ENCODE measurements at regions not wholly inside any gene's neighbourhood (a gene's known extent, or its start where the extent isn't known, plus 50 kb on each side); places are given as distances from the start of the nearest gene placed in this dataset.

DNA sequence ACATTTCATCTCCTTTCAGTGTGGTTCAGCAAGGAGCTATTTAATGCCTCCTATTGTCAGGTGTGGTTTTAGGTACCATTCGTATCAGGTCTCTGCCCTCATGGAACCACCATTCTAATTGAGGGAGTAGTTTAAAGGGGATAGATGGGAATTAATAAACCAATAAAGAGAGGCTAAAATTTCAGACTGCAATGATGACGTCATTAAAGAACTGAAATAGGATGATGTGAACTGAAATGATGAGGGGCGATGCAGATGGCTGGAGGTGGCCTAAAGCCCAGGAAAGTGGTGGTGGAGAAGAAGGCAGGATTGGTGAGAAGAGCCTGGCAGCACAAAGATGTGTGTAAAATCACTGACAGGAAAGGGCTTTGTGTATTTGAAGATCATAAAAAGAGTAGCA is 148.9 kb upstream of the RBFOX1 start:
- in situ Hi-C loops (cut with MboI; ENCODE audit: low sequenced_read_pairs in 4 of 4) = no loop called here

DNA sequence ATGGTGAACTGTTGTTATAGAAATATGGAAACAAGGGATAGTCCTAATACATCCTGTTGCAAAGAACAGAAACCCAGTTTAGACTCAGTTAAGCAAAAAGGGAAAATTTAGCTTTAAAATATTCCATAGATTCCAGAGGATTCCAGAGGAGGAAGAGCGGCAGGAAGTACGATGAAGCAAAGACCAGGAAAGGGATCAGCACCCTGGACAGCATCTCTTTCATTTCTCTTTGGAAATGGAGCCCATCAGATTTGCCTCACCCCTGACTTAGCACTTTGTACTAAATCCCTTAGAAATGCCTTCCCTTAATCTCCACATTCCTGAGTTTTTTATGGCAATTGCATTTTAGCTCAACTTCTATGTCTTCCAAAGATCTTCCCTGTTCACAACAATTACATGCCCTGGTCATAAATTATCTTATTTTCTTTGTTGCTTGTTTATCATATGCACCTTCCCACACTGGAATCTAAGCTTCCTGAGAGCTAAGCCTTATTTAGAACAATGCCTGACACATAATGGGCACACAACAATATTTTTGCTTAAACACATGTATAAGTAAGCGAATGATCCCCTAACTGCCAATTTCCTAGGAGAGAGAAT is 150.0 kb upstream of the RBFOX1 start:
- Histone ChIP-seq H3K4me3 (no peak overlapping the region), H3K9me3 (no peaks in the 10 kb centered on the region), H3K27ac (no peak overlapping the region), H3K36me3 (no peaks in the 10 kb centered on the region), H3K4me1 (no peaks in the 10 kb centered on the region), H3K27me3 (no peaks in the 10 kb centered on the region)
- TF ChIP-seq POLR2A (IDR thresholded peaks at IDR 0.05) = no peak
- TF ChIP-seq, protein P1, sequence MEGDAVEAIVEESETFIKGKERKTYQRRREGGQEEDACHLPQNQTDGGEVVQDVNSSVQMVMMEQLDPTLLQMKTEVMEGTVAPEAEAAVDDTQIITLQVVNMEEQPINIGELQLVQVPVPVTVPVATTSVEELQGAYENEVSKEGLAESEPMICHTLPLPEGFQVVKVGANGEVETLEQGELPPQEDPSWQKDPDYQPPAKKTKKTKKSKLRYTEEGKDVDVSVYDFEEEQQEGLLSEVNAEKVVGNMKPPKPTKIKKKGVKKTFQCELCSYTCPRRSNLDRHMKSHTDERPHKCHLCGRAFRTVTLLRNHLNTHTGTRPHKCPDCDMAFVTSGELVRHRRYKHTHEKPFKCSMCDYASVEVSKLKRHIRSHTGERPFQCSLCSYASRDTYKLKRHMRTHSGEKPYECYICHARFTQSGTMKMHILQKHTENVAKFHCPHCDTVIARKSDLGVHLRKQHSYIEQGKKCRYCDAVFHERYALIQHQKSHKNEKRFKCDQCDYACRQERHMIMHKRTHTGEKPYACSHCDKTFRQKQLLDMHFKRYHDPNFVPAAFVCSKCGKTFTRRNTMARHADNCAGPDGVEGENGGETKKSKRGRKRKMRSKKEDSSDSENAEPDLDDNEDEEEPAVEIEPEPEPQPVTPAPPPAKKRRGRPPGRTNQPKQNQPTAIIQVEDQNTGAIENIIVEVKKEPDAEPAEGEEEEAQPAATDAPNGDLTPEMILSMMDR (IDR thresholded peaks at IDR 0.05 in 4 of 5, conservative IDR thresholded peaks at IDR 0.05 in 1 of 5) = no peak
- DNase-seq (no peak), ATAC-seq (no peak)
- in situ Hi-C loops (cut with MboI; ENCODE audit: low sequenced_read_pairs in 4 of 4) = no loop called here
- intact Hi-C loops (cut with DNase I; ENCODE audit: low total_unique reads) = no loop called here

More for the DNA sequence above, 148.9 kb upstream of the RBFOX1 start:
- DNase-seq = no peak
- Histone ChIP-seq H3K9me3 (no peaks in the 10 kb centered on the region), H3K4me3 (no peak overlapping the region), H3K27me3 (no peaks in the 10 kb centered on the region), H3K36me3 (no peaks in the 10 kb centered on the region), H3K27ac (no peak overlapping the region), H3K4me1 (no peaks in the 10 kb centered on the region)
- intact Hi-C loops (cut with DNase I; ENCODE audit: low total_unique reads) = no loop called here
- TF ChIP-seq, protein P1 (IDR thresholded peaks at IDR 0.05 in 4 of 5, conservative IDR thresholded peaks at IDR 0.05 in 1 of 5) = no peak
- TF ChIP-seq POLR2A (IDR thresholded peaks at IDR 0.05) = no peak
- no peak for ATAC-seq

DNA sequence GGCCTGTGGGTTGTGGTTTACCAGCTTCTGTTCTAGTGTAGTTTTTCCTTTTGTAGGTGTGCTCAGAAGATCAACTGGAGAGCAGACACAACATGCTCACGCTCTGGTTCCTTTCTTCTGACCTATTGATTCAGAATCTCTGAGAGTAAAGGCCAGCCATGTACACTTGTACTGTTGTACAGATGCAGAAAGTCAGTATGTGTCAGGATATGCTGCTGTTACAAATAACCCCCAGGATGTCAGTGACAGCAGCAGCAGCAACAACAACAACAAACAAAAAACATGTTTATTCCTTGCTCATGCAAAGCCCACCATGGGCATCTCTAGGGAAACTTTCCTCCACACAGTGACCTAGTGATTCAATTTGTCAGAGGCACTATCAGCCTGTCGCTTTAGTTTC is 154.8 kb upstream of the RBFOX1 start:
- ATAC-seq = no peak
- TF ChIP-seq POLR2A (IDR thresholded peaks at IDR 0.05) = no peak
- TF ChIP-seq, protein P1 (IDR thresholded peaks at IDR 0.05 in 4 of 5, conservative IDR thresholded peaks at IDR 0.05 in 1 of 5) = no peak
- H3K36me3 ChIP-seq = no peaks in the 10 kb centered on the region
- no peaks in the 10 kb centered on the region for H3K9me3 ChIP-seq
- no peak for DNase-seq
- no peak overlapping the region for H3K27ac ChIP-seq
- in situ Hi-C loops (cut with MboI; ENCODE audit: low sequenced_read_pairs in 4 of 4) (no loop called here), intact Hi-C loops (cut with DNase I; ENCODE audit: low total_unique reads) (no loop called here)
- no peaks in the 10 kb centered on the region for H3K4me1 ChIP-seq
- H3K27me3 ChIP-seq = no peaks in the 10 kb centered on the region
- no peak overlapping the region for H3K4me3 ChIP-seq

- TF ChIP-seq POLR2A (IDR thresholded peaks at IDR 0.05) = no peak
- TF ChIP-seq, protein P1 (IDR thresholded peaks at IDR 0.05 in 4 of 5, conservative IDR thresholded peaks at IDR 0.05 in 1 of 5) = no peak
- Histone ChIP-seq H3K4me3 (no peak overlapping the region), H3K36me3 (no peaks in the 10 kb centered on the region), H3K9me3 (no peaks in the 10 kb centered on the region), H3K27ac (no peak overlapping the region), H3K27me3 (no peaks in the 10 kb centered on the region), H3K4me1 (no peaks in the 10 kb centered on the region)
- ATAC-seq (no peak), DNase-seq (no peak)
- intact Hi-C loops (cut with DNase I; ENCODE audit: low total_unique reads) = no loop called here
- in situ Hi-C loops (cut with MboI; ENCODE audit: low sequenced_read_pairs in 4 of 4) = no loop called here
Observed at GRCh38 chr16:7171151-7171550, 161.5 kb upstream of the RBFOX1 start.

DNA sequence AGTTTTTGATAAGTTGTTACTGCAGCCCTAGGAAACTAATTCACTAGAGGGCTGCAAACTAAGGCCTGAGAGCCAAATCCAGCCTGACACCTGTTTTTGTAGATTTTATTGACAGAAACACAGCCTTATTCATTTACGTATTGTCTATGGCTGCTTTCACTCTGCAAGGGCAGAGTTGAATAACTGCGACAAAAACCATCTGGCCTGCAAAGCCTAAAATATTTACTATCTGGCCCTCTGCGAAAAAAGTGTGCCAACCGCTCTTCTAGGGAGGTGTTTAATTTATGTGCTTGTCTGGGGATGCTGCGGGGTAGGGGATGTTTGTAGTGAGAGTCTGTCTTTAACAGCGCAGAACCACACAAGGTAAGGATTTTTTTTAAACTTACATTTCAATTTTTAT is 165.0 kb upstream of the RBFOX1 start:
- no peak overlapping the region for H3K4me3 ChIP-seq
- no peaks in the 10 kb centered on the region for H3K9me3 ChIP-seq
- H3K36me3 ChIP-seq = no peaks in the 10 kb centered on the region
- H3K27ac ChIP-seq = no peak overlapping the region
- no peaks in the 10 kb centered on the region for H3K4me1 ChIP-seq
- TF ChIP-seq, protein P1 (IDR thresholded peaks at IDR 0.05 in 4 of 5, conservative IDR thresholded peaks at IDR 0.05 in 1 of 5) = no peak
- no peak for TF ChIP-seq POLR2A (IDR thresholded peaks at IDR 0.05)
- in situ Hi-C loops (cut with MboI; ENCODE audit: low sequenced_read_pairs in 4 of 4) (loop anchor here in 1 of 4 donors (10.0 kb wide), 1 partner anchor 47 kb away; no protein-coding TSS in a partner anchor), intact Hi-C loops (cut with DNase I; ENCODE audit: low total_unique reads) (no loop called here)
- no peak for ATAC-seq
- no peak for DNase-seq
- H3K27me3 ChIP-seq = no peaks in the 10 kb centered on the region
